ENCODE measurements at regions not wholly inside any gene's neighbourhood (a gene's known extent, or its start where the extent isn't known, plus 50 kb on each side); places are given as distances from the start of the nearest gene placed in this dataset.

GRCh38 chr1:195618287-195618686 is 990.0 kb downstream of the KCNT2 start:
- DNase-seq (ENCODE audit: low read depth, low spot score) (no peak), FAIRE-seq (no peak), ATAC-seq (no peak)
- WGBS (ENCODE audit: insufficient coverage, insufficient replicate concordance, low lambda C conversion rate, missing lambda C conversion rate), result 3% methylated on average over 3 of the region's 3 CpGs
- Histone ChIP-seq H3K4me2 (ENCODE audit: control insufficient read depth, insufficient read depth) (no peak overlapping the region), H4K20me1 (ENCODE audit: control insufficient read depth, insufficient read depth) (no peaks in the 10 kb centered on the region), H3K79me2 (ENCODE audit: control insufficient read depth, insufficient read depth, low read length) (no peaks in the 10 kb centered on the region), H3K4me3 (no peak overlapping the region), H3K9ac (ENCODE audit: control insufficient read depth, insufficient read depth, low read length) (no peak overlapping the region), H3K9me3 (replicated peaks; ENCODE audit: control insufficient read depth, insufficient read depth, low read length) (no peaks in the 10 kb centered on the region), H3K27me3 (replicated peaks in 1 of 2; ENCODE audit: control insufficient read depth in 2 of 2, insufficient read depth in 2 of 2, low read length in 1 of 2) (no peaks in the 10 kb centered on the region), H2AFZ (ENCODE audit: control insufficient read depth, low read depth, low read length) (no peak overlapping the region), H3K27ac (ENCODE audit: control insufficient read depth, insufficient read depth) (no peak overlapping the region), H3K36me3 (ENCODE audit: control insufficient read depth in 2 of 2, insufficient read depth in 2 of 2, low read length in 1 of 2) (no peaks in the 10 kb centered on the region), H3K4me1 (ENCODE audit: control insufficient read depth, insufficient read depth, low read length) (no peaks in the 10 kb centered on the region)
- ChIA-PET RAD21 (ENCODE audit: unreplicated experiment) (no interaction called here), CTCF (no interaction called here), POLR2A (no interaction called here), SMC1A (ENCODE audit: uncharacterized antibody, unreplicated experiment) (no interaction called here)
- no TSS peak for BruUV-seq (replicated peaks)
- TF ChIP-seq KAT2A (conservative IDR thresholded peaks at IDR 0.05; ENCODE audit: control insufficient read depth, low read depth, low read length) (no peak), HCFC1 (IDR thresholded peaks at IDR 0.05; ENCODE audit: low read length) (no peak), POLR2AphosphoS2 (IDR thresholded peaks at IDR 0.05; ENCODE audit: low read depth, low read length) (no peak), SMAD5 (IDR thresholded peaks at IDR 0.05; ENCODE audit: low read depth) (no peak), NRF1 (conservative IDR thresholded peaks at IDR 0.05; ENCODE audit: low read depth, low read length) (no peak), NFIC (IDR thresholded peaks at IDR 0.05; ENCODE audit: low read depth, low read length) (no peak), EP300 (IDR thresholded peaks at IDR 0.05; ENCODE audit: borderline replicate concordance in 1 of 2, control insufficient read depth in 1 of 2, low read depth in 2 of 2, low read length in 2 of 2) (no peak), RUNX3 (IDR thresholded peaks at IDR 0.05; ENCODE audit: low read length) (no peak)
- TF ChIP-seq, protein P1, sequence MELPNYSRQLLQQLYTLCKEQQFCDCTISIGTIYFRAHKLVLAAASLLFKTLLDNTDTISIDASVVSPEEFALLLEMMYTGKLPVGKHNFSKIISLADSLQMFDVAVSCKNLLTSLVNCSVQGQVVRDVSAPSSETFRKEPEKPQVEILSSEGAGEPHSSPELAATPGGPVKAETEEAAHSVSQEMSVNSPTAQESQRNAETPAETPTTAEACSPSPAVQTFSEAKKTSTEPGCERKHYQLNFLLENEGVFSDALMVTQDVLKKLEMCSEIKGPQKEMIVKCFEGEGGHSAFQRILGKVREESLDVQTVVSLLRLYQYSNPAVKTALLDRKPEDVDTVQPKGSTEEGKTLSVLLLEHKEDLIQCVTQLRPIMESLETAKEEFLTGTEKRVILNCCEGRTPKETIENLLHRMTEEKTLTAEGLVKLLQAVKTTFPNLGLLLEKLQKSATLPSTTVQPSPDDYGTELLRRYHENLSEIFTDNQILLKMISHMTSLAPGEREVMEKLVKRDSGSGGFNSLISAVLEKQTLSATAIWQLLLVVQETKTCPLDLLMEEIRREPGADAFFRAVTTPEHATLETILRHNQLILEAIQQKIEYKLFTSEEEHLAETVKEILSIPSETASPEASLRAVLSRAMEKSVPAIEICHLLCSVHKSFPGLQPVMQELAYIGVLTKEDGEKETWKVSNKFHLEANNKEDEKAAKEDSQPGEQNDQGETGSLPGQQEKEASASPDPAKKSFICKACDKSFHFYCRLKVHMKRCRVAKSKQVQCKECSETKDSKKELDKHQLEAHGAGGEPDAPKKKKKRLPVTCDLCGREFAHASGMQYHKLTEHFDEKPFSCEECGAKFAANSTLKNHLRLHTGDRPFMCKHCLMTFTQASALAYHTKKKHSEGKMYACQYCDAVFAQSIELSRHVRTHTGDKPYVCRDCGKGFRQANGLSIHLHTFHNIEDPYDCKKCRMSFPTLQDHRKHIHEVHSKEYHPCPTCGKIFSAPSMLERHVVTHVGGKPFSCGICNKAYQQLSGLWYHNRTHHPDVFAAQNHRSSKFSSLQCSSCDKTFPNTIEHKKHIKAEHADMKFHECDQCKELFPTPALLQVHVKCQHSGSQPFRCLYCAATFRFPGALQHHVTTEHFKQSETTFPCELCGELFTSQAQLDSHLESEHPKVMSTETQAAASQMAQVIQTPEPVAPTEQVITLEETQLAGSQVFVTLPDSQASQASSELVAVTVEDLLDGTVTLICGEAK (IDR thresholded peaks at IDR 0.05; ENCODE audit: borderline replicate concordance), result no peak
- intact Hi-C loops (cut with micrococcal nuclease; ENCODE audit: unreplicated experiment) (no loop called here), in situ Hi-C loops (cut with MboI) (no loop called here)
